ENCODE measurements at regions not wholly inside any gene's neighbourhood (a gene's known extent, or its start where the extent isn't known, plus 50 kb on each side); places are given as distances from the start of the nearest gene placed in this dataset.

DNA sequence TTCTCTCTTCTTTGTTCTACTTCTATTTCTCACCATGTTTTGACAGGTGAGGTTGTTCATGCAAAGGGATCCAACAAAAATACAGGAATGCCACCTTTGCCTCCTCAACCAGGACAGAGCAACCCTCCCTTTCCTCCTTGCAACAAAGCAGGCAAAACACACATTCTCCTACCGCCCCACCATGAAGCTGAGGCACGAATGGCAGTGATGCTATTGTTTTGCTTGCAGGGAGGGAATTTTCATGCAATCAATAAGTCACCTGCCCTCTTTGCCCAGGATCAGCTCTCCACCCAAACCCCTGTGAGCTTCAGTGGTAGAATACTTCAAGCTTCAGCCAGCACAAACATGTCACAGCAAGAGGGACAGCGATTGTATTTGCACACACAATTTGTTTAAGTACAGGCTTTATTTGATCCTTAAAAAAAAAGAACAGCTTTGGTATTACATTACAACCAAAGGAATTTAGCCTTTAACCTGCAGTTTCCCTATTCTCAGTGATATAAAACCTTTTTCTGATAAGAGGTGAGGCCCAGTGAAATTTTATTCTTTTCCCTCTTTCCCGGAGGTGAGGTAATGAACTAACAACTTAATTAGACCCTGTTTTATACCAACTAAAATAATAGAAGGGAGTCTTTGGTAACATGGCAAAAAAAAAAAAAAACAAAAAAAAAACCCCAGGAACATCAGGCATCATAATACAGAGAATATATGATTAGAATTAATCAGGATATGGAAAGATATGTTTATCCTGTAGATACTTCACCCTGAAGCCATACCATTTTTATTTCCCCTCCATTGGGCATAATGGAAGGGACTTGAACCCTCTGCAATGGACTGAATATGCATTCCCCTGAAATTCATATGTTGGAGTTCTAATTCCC, 87.0 kb upstream of the EEA1 start:
- no peak for DNase-seq

DNA sequence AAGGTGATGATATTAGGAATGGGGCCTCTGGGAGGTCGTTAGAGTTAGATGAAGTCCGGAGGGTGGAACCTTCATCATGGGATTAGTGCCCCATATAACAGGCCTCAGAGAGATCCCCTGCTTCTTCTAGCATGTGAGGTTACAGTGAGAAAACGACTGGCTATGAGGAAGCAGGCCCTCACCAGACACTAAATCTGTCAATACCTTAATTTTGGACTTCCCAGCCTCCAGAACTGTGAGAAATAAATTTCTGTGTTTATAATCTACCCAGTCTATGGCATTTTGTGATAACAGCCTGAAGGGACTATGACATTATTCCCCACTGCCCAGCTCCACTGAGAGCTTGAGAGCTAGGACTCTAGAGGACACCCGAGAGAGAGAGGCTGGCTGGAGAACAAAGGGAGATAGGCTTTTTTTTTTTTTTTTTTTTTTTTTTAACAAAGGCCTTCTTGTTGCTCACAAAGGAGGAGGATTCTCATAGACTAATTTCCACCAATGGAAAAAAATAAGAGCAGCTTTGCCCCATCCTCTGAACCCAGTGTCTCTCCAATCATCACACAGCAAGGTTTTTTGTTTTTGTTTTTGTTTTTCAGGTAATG, 87.8 kb upstream of the EEA1 start:
- no peak for DNase-seq

GRCh38 chr12:93018610-93019009, 89.5 kb upstream of the EEA1 start:
- no peak for DNase-seq

- DNase-seq, result no peak
These were observed 90.3 kb upstream of the EEA1 start for GRCh38 chr12:93019212-93019927.

DNA sequence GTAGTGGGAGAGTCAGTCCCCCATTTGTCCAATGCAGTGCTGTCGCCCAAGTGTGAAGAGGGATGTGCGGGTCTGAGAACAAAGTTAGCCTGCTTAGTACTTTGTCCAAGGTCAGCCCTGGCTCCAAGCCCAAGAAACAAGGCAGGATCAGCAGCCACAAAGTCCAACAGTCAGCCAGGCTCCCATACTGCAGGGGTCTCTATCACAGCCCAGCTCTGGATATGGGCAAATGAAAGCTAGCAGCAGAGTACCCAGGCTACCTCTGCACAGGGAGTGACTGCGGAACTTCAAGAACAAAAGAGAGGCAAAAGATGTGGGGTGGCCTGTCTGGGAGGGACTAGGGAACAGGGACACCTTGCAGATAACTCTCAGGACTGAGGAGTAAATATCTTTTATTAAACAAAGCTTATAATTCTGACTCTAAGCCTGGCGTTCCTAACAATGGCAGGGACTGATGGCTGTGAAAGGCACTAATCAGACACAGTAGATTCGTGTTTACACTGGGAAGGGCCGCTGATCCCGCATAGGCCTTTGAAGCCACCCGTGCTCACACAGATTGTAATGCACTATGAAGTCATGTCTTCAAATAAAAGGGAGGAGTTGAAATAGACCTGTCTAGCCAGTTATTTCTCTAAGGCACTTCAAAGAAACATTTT, 91.0 kb upstream of the EEA1 start:
- no peak for DNase-seq

DNA sequence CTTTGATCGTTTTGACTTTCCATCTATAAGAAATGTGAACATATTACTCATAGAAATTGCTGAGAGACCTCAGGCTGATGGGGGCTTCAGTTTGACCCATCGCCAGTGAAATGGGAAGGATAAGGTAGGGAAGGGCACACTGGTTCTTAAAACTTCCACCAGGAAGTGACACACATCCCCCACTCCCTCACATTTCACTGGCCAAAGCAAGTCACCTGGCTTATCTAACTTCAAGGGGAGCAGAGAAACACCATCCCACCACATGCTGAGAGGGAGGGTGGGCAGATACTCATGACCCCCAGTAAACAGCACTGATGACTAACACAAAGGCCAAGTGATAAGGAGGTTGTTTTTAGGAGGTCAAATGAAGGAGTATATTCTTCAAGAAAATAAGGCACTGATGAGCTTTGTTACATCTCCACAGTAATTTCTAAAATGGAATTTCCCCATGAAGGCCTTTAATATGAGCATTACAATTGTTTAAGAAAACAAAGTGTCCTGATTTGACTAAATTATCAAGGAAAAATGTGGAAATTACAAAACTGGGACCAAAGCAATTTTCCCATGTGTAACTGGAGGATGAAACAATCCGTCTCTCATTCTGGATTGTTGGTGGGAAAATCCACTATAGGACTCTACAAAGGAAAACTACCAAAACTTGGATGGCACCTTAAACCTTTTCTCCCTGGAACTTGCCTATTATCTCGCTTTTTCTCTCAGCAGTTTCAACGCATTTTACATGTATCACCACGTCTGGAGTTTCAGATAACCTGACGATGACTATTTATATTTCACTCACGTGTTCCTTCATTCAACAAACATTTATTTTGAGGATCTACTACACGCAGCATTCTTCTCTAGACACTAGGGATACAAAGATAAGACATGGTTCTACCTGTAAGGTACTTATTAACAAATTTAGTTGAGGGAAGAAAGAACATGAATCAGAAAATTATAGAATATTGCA, 91.8 kb upstream of the EEA1 start:
- no peak for DNase-seq

- DNase-seq, result no peak
These were observed 93.7 kb upstream of the EEA1 start for GRCh38 chr12:93022603-93023340.

DNA sequence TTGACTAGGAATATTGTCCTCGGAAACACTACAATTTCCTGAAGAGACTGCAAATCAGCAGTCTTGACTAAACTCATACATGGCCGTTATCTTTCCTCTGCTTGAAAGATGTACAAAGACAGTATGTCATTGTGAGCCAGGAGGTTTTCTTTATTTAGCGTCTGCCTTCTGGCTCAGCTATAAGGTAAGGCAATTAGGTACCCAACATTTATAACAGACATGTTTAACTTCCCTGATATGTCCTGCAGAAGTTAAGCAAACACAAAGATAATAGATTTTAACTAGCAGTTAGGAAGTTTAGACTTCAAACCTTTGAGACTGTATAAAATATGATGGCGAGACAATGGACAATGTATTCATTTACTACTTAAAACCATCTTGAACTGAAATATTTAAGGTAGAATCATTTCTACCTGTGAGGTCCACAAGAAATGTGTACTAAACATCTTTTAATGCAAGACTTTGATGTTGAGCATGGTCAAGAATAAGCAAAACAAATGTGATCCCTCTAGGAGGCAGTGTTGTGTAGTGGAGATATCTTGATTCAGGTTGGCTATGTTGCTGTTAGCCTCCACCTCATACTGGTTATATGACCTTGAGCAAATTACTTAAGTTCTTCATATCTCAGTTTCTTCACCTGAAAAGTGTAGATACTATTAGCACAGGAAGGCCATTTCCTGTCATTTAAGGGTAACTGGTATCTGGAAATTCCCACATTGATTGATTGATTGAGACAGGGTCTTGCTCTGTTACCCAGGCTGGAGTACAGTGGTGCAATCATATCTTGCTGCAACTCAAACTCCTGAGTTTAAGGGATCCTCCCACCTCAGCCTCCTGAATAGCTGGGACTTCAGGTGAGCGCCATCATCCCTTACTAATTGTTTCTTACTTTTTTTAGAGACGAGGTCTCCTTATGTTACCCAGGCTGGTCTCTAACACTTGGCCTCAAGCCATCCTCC, 96.3 kb upstream of the EEA1 start:
- DNase-seq, result peak; percentile 12

GRCh38 chr12:93027041-93027440, 97.9 kb upstream of the EEA1 start:
- no peak for DNase-seq

GRCh38 chr12:93029091-93029490, 100.0 kb upstream of the EEA1 start:
- no peak for DNase-seq

DNA sequence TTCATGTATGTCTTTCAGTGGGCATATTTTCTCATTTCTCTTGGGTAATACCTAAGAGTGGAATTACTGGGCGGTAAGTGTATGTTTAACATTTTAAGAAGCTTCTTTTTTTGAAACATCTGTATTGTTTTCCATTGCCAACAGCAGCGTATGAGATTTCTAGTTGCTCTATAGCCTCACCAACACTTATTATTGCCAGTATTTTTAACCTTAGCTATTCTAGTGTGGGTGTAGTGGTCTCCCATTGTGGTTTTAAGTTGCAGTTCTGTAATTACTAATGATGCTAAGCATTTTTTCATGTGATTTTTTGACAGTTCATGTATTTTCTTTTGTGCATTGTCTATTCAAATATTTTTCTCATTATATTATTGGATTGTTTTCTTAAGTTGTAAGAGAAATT, 101.9 kb upstream of the EEA1 start:
- DNase-seq, result no peak

DNA sequence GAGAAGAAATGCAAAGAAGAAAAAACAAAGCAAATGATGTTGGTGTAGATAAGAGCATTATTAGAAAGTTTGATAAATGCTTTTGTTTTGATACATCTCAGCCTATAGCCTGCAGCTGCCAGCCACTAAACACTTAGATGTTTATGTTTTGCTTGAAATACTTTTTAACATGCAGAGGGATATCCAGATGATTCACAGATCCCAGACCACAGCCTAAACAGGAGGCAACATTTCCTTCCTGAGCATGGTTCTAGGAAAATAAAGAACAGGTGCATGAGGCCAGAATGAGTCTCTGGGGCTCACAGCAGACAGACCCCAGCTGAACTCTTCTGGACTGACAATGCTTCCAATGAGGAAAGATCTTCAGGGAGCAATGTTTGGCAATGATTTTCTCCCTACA, 103.7 kb upstream of the EEA1 start:
- DNase-seq, result no peak

GRCh38 chr12:93033948-93034347, 104.9 kb upstream of the EEA1 start:
- no peak for DNase-seq

GRCh38 chr12:93039062-93039461, 110.0 kb upstream of the EEA1 start:
- no peak for DNase-seq

DNA sequence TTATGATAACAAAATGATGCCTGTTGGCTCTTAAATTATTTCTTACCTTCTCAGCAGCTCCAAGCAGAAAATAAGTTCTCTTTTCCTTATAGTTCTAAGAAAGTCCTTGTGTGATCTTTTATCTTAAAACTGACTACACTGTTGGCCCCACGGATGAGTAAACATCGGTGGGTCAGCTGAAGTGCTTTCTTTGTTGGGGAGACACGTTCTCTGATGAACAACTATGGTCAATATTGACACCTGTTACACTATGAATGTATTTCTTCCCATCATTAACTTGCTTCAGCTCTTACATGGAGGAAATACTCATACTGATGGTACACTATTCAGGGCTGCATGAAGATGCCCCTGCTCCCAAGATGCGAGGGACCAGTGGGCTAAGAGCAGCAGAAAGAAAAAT, 110.8 kb upstream of the EEA1 start:
- no peak for DNase-seq

DNA sequence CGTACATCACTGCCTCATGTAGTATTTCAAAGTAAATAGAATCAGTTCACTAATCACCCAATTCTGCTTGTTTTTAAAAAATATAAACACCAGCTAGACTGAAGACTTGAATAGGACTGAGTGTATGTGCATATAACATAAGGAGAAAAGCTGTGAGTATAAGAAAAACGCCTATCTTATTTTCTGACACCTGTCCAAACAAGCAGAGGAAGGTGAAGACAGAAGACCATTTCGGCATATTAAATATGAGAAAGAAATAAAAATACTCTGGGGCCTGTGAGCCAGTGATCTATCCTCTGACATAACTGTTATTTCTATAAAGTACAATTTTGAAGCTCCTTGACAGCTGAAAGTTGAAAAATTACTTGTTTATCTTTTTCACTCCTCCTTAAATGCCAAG, 111.3 kb upstream of the EEA1 start:
- no peak for DNase-seq

DNA sequence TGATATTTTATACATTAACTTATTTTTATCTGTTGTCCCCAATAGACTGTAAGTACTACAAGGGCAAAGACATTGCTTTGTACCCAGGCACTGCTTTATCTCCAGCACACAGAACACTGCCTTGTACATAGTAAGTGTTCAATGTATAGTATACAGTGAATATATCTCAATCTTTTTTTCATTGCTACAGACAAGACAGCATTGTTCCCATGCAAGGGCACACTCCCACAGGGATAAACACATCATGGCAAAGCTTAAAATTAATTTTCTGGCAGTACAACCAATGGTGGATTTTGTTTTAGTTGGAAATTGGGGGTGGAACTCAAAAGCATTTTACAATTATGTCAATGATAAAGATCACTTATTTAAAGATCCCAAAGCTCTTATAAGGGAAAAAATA, 112.3 kb upstream of the EEA1 start:
- DNase-seq, result no peak

DNA sequence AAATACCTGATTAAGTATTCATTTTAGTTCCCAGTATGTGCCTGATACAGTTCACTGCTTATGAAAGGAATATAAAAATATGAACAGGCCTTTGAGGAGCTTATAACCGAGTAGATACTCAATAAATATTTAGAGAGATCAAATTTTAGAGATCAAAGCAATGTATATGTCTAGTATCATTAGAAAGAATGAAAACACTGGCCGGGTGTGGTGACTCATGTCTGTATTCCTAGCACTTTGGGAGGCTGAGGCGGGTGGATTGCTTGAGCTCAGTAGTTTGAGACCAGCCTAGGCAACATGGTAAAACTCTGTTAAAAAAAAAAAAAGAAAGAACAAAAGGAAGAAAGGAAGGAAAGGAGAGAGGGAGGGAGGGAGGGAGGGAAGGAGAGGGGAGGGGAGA, 113.2 kb upstream of the EEA1 start:
- no peak for DNase-seq

- no peak for DNase-seq
These were observed 113.6 kb upstream of the EEA1 start for GRCh38 chr12:93042684-93043083.

GRCh38 chr12:93043192-93043876, 114.2 kb upstream of the EEA1 start:
- DNase-seq, result no peak

Measured in RPMI8226 (cell line).